Mucosa of descending colon (tissue), 3 donors: ENCODE measurements at regions not wholly inside any gene's neighbourhood (a gene's known extent, or its start where the extent isn't known, plus 50 kb on each side); places are given as distances from the start of the nearest gene placed in this dataset.

Experiments
- ATAC-seq: fragments of 200-7000 bp; cut with Tn5 transposase; one replicate; pipeline ENCODE4 v1.9.1; 2020; ENCODE audit warnings: mild to moderate bottlenecking, moderate library complexity
- DNase-seq, 3 donors: peaks; one replicate each; pipeline ENCODE4 v3.0.0-alpha.2; 2020
- H3K36me3 ChIP-seq: fragments of 200-600 bp; one replicate; pipeline ENCODE4 v1.8.0; 2021; ENCODE audit warnings: low read depth, mild to moderate bottlenecking
- H3K4me1 ChIP-seq: fragments of 200-600 bp; one replicate; pipeline ENCODE4 v1.8.0; 2021; ENCODE audit warnings: low read depth, mild to moderate bottlenecking
- H3K4me3 ChIP-seq: fragments of 200-600 bp; one replicate; pipeline ENCODE4 v1.8.0; 2021; ENCODE audit warnings: mild to moderate bottlenecking
- H3K9me3 ChIP-seq: fragments of 200-600 bp; one replicate; pipeline ENCODE4 v1.8.0; 2021; ENCODE audit warnings: mild to moderate bottlenecking
- CTCF ChIP-seq: fragments of 200-600 bp; IDR thresholded peaks from one replicate; pipeline ENCODE4 v1.8.0; 2022; ENCODE audit warnings: antibody characterized with exemption, mild to moderate bottlenecking
- intact Hi-C, 2 donors: fragments of 100-400 bp; cut with DNase I in 1 of 2; cut with micrococcal nuclease in 1 of 2; formaldehyde crosslinking; loops; one replicate each; pipeline versions ENCODE4 v1.11.0 to v1.11.1; 2022; cut with DNase I, micrococcal nuclease
- donor health status: DM: no; HTN: no; CAD: no; lungs with moderate emphysema.
- donor health status: DM: no; HTN: no; CAD: no.
- donor health status: DM: no; HTN: yes; CAD: no.

- TF ChIP-seq CTCF = no peak
- no peaks in the 10 kb centered on the region for H3K4me1 ChIP-seq
- no peaks in the 10 kb centered on the region for H3K36me3 ChIP-seq
- intact Hi-C loops = no loop called here
- no peak for DNase-seq
- no peaks in the 10 kb centered on the region for H3K9me3 ChIP-seq
- H3K4me3 ChIP-seq = no peak overlapping the region
- ATAC-seq = no peak
Observed at GRCh38 chr3:88773766-88774165, 333.7 kb upstream of the EPHA3 start.

DNA sequence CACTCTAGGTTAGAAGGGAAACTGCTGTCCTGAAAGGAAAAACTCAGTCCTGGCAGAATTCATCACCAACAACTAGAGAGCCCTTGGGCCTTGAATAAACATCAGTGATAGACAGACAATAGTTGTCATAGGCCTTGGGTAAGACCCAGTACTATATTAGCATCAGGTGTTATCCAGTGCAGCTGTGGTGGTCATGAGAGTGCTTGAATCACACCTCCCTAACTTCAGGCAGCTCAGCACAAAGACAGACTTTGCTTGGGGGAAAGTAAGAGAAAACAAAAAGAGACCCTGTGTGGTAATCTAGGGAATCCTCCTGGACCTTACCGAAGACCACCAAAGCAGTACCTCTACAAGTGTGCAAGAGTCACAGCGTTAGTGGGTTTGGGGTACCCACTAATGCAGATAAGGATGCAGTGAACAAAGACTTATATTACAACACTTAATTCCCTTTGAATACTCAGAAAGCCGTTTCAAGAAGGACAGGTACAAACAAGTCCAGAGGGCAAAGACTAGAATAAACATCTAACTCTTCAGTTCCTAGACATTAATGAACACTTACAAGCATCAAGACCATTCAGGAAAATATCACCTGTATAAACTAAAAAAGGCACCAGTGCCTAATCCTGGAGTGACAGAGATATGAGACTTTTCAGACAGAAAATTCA lies 332.3 kb upstream of the EPHA3 start:
- intact Hi-C loops = no loop called here
- TF ChIP-seq CTCF = no peak
- H3K9me3 ChIP-seq = no peaks in the 10 kb centered on the region
- H3K36me3 ChIP-seq = no peaks in the 10 kb centered on the region
- H3K4me1 ChIP-seq = no peaks in the 10 kb centered on the region
- no peak overlapping the region for H3K4me3 ChIP-seq
- ATAC-seq (no peak), DNase-seq (no peak)

DNA sequence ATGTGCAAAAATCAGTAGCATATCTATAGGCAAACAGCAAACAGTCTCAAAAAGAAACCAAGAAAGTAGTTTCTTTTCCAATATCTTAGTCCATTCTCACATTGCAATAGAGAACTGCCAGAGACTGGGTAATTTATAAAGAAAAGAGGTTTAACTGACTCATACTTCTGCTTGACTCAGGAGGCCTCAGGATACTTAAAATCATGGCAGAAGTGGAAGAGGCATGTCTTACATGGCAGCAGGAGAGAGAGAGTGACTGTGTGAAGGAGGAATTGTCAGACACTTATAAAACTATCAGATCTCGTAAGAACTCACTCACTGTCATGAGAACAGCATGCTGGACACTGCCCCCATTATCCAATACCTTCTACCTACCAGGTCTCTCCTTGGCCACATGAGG lies 327.9 kb upstream of the EPHA3 start:
- Histone ChIP-seq H3K4me3 (no peak overlapping the region), H3K9me3 (no peaks in the 10 kb centered on the region), H3K36me3 (no peaks in the 10 kb centered on the region), H3K4me1 (no peaks in the 10 kb centered on the region)
- intact Hi-C loops = no loop called here
- no peak for DNase-seq
- no peak for ATAC-seq
- no peak for TF ChIP-seq CTCF

GRCh38 chr3:88784925-88785324 lies 322.5 kb upstream of the EPHA3 start:
- Histone ChIP-seq H3K36me3 (no peaks in the 10 kb centered on the region), H3K9me3 (no peaks in the 10 kb centered on the region), H3K4me3 (no peak overlapping the region), H3K4me1 (no peaks in the 10 kb centered on the region)
- intact Hi-C loops = no loop called here
- no peak for ATAC-seq
- no peak for TF ChIP-seq CTCF
- no peak for DNase-seq

GRCh38 chr3:88785841-88786240 lies 321.6 kb upstream of the EPHA3 start:
- no peaks in the 10 kb centered on the region for H3K4me1 ChIP-seq
- ATAC-seq (no peak), DNase-seq (no peak)
- no peak overlapping the region for H3K4me3 ChIP-seq
- no peaks in the 10 kb centered on the region for H3K36me3 ChIP-seq
- intact Hi-C loops = no loop called here
- no peaks in the 10 kb centered on the region for H3K9me3 ChIP-seq
- no peak for TF ChIP-seq CTCF

DNA sequence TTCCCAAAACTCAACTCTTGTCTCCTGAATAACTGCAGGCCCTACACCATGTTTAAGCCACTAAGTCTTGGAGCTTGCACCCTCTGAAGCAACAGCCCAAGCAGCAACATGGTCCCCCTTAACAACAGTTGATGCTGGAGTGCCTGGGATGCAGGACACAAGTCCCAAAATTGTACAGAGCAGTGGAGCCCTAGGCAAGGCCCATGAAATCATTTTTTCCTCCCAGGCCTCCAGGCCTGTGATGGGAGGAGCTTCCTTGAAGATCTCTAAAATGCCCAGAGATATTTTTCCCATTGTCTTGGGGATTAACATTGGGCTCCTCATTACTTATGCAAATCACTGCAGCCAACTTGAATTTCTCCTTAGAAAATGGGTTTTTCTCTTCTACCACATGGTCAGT lies 311.9 kb upstream of the EPHA3 start:
- no peaks in the 10 kb centered on the region for H3K4me1 ChIP-seq
- ATAC-seq (no peak), DNase-seq (no peak)
- no peak for TF ChIP-seq CTCF
- peaks cover 15% of the 10 kb centered on the region for H3K9me3 ChIP-seq
- no peak overlapping the region for H3K4me3 ChIP-seq
- H3K36me3 ChIP-seq = no peaks in the 10 kb centered on the region
- intact Hi-C loops = no loop called here
